ENCODE measurements at regions not wholly inside any gene's neighbourhood (a gene's known extent, or its start where the extent isn't known, plus 50 kb on each side); places are given as distances from the start of the nearest gene placed in this dataset.
A peak's percentile ranks its signal among the peaks of the same experiment; 100 is the strongest.

- Histone ChIP-seq H3K4me3 (no peak overlapping the region), H3K27me3 (peaks cover 0 to 74% (median 24%) of the 10 kb centered on the region in 7 donors), H3K27ac (no peak overlapping the region), H3K36me3 (no peaks in the 10 kb centered on the region), H3K4me1 (no peaks in the 10 kb centered on the region), H3K9me3 (no peaks in the 10 kb centered on the region)
- no peak for TF ChIP-seq CTCF (IDR thresholded peaks at IDR 0.05)
- intact Hi-C loops (cut with DNase I), result no loop called here
- no peak for DNase-seq
- 39 to 46% methylated on average over 10 of the region's 10 CpGs for WGBS, 2 donors
- ATAC-seq, result no peak
These were observed 155.1 kb upstream of the IGSF21 start for GRCh38 chr1:17952506-17952905.

DNA sequence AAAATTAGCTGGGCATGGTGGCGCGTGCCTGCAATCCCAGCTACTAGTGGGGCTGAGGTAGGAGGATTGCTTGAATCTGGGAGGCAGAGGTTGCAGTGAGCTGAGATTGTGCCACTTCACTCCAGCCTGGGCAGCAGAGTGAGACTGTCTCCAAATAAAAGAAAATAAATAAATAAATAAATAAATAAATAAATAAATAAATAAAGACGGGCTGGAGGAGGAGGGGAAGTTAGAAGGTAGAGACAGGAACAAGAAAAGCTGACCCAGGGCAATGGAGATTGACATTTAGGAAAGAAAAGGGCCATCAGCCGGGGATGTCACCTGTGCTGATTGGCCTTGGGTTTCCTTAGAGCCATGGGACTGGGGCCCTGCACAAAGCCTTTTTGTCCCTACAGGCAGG is 153.7 kb upstream of the IGSF21 start:
- DNase-seq, result no peak
- WGBS, 2 donors, result 76 to 83% methylated on average over 4 of the region's 4 CpGs
- peaks cover 0 to 70% (median 24%) of the 10 kb centered on the region in 7 donors for H3K27me3 ChIP-seq

DNA sequence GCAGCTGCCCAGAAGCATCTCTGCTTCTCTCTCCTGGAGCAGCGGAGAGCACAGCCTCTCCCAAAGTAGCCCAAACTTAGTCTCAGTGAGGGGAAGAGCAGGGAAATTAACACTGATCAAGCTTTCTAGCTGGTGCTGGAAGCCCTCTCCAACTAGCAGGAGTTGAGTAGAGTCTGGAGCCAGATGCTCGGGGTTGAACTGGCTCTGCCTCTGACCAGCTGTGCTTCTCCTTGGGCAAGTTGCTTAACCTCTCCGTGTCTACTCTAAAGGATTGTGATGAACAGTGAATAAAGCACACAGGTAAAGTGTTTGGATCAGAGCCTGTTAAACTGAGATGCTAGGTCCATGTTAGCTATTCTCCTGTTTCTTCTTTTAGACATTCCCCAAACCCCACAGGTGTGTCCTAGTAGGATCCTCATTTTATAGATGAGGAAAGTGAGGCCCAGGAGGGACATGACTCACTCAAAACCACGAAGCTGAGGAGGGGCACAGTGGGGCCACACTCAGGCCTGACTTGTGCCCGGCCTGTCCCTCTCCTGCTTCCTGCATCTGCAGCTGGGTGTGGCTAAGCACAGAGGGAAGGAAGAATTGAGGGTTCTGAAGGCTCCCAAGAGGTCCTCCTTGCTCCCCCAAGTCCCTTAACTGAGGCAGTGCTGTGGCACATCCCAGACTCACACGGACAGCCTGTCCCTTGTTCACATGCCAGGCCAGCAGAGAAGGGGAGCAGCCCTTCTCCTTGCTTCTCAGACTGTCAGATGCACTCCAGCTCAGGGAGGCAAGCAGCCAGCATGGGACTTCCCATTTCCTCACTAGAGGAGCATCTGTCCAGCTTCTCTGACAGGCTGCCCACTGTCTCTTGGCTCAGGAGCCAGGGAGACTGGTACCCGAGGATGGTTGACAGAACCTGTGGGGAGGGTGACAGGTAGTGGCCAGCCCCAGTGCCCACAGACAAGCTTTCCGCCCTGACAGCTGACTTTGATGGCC is 152.0 kb upstream of the IGSF21 start:
- 49 to 64% methylated on average over 8 of the region's 8 CpGs for WGBS, 2 donors
- TF ChIP-seq CTCF (IDR thresholded peaks at IDR 0.05), result no peak
- Histone ChIP-seq H3K4me1 (no peaks in the 10 kb centered on the region), H3K4me3 (no peak overlapping the region), H3K27ac (no peak overlapping the region), H3K27me3 (peaks cover 0 to 60% (median 21%) of the 10 kb centered on the region in 7 donors), H3K9me3 (no peaks in the 10 kb centered on the region), H3K36me3 (no peaks in the 10 kb centered on the region)
- ATAC-seq (no peak), DNase-seq (no peak)
- intact Hi-C loops (cut with DNase I), result no loop called here

More for the DNA sequence above, 153.7 kb upstream of the IGSF21 start:
- ATAC-seq, result no peak
- no peak overlapping the region for H3K27ac ChIP-seq
- H3K4me3 ChIP-seq, result no peak overlapping the region
- intact Hi-C loops (cut with DNase I), result no loop called here
- TF ChIP-seq CTCF (IDR thresholded peaks at IDR 0.05), result no peak
- H3K9me3 ChIP-seq, result no peaks in the 10 kb centered on the region
- no peaks in the 10 kb centered on the region for H3K36me3 ChIP-seq
- no peaks in the 10 kb centered on the region for H3K4me1 ChIP-seq

DNA sequence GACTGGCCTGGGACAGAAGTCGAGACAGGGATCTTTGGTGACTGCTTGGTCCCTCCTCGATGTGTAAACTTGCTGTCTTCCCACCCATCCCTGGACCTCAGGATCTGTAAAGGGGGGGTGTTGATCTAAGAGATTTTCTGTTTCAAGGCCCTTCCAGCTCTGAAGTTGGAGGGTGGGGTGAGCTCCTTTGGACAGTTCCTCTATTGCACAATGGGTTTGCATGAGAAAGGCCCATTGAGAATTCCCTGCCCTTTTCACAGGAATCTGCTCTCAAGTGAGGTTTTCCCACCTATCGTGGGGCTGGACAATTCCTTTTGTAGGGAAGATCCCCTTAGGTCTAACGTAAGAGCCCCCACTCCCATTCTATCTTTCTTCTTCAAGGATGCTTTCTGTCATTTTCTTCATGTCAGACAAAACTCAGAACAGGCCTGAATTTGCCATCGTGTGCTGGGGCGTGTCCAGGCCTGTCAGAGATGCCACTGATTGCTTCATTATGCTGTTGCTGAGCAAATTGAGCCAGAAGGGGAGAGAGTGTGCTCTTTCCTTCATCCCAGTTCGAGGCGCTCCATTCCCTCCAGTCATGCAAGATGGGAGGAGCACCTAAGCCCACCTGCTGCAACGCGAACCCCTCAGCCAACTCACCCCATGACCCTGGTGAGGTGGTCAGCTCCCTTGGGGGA is 149.9 kb upstream of the IGSF21 start:
- peak in 1 of 8 donors; percentile 41 for ATAC-seq
- Histone ChIP-seq H3K27me3 (peaks cover 0 to 56% (median 16%) of the 10 kb centered on the region in 7 donors), H3K27ac (no peak overlapping the region), H3K4me1 (no peaks in the 10 kb centered on the region), H3K36me3 (no peaks in the 10 kb centered on the region), H3K9me3 (no peaks in the 10 kb centered on the region), H3K4me3 (no peak overlapping the region)
- no peak for DNase-seq
- intact Hi-C loops (cut with DNase I), result no loop called here
- no peak for TF ChIP-seq CTCF (IDR thresholded peaks at IDR 0.05)
- 52 to 55% methylated on average over 10 of the region's 10 CpGs for WGBS, 2 donors
